ENCODE measurements at regions not wholly inside any gene's neighbourhood (a gene's known extent, or its start where the extent isn't known, plus 50 kb on each side); places are given as distances from the start of the nearest gene placed in this dataset.

DNA sequence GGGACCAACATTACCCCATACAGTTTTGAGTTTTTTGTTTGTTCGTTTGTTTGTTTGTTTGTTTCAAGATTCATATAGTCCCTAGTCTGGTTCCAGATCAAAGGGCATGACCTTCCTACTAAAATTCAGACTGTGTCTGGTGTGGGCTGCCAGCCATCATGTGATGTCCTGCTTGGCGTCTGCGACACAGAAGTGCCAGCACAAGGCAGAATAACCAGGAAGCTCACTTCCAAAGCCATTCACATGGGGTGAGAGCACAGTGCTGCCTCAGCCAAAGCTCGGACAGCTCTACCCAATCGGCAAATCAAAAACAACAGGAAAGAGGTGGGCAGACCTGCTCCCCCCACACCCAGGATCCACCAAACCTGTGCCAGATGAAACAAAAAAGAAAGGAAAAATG is 142.6 kb upstream of the THBS1 start:
- TF ChIP-seq, protein P1, sequence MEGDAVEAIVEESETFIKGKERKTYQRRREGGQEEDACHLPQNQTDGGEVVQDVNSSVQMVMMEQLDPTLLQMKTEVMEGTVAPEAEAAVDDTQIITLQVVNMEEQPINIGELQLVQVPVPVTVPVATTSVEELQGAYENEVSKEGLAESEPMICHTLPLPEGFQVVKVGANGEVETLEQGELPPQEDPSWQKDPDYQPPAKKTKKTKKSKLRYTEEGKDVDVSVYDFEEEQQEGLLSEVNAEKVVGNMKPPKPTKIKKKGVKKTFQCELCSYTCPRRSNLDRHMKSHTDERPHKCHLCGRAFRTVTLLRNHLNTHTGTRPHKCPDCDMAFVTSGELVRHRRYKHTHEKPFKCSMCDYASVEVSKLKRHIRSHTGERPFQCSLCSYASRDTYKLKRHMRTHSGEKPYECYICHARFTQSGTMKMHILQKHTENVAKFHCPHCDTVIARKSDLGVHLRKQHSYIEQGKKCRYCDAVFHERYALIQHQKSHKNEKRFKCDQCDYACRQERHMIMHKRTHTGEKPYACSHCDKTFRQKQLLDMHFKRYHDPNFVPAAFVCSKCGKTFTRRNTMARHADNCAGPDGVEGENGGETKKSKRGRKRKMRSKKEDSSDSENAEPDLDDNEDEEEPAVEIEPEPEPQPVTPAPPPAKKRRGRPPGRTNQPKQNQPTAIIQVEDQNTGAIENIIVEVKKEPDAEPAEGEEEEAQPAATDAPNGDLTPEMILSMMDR (conservative IDR thresholded peaks at IDR 0.05; ENCODE audit: low read length): no peak
- no peak for TF ChIP-seq EZH2phosphoT487 (IDR thresholded peaks at IDR 0.05; ENCODE audit: borderline replicate concordance, low read depth, low read length)

Data from OCI-LY7 (cell line).